PC-3 (cell line): ENCODE measurements at regions not wholly inside any gene's neighbourhood (a gene's known extent, or its start where the extent isn't known, plus 50 kb on each side); places are given as distances from the start of the nearest gene placed in this dataset.

Experiments used
- EZH2phosphoT487 ChIP-seq: fragments of 300-600 bp; sonication (generic); IDR thresholded peaks from 2 replicates; pipeline ENCODE4 v1.6.1; 2018; ENCODE audit warnings: mild to moderate bottlenecking, antibody characterized with exemption, low read length, borderline replicate concordance
- TF ChIP-seq, protein P1 (sequence below): fragments of 300-600 bp; sonication (generic); conservative IDR thresholded peaks from 2 replicates; pipeline ENCODE4 v1.5.1; 2017; ENCODE audit warnings: antibody characterized with exemption, low read depth, mild to moderate bottlenecking, low read length

DNA sequence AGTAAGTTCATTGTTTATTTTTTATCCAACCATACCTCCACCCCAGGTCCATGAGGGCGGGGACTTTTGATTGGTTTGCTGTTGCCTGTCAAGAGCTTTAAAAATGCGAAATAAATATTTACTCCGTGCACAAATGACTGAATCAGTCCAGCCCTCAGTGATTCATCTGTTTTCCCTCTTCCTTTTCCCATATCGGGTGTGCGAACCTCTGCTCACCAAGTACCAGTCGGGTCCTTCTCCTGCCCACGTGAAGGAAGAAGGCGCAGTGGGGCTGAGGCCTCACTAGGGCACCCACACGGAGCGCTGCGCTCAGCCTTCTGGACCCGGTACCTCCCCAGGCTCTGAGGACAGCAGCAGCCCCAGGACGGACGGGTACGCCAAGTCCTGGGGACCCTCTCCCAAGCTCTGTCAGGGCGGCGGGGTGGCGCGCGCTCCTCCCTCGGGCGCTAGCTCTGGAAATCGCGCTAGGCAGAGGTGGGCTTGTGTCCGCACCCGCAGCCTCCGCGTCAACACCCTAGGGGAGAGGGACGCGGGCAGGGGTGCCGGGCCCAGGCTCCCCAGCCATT lies 70.5 kb upstream of the EPHB3 start:
- TF ChIP-seq, protein P1, sequence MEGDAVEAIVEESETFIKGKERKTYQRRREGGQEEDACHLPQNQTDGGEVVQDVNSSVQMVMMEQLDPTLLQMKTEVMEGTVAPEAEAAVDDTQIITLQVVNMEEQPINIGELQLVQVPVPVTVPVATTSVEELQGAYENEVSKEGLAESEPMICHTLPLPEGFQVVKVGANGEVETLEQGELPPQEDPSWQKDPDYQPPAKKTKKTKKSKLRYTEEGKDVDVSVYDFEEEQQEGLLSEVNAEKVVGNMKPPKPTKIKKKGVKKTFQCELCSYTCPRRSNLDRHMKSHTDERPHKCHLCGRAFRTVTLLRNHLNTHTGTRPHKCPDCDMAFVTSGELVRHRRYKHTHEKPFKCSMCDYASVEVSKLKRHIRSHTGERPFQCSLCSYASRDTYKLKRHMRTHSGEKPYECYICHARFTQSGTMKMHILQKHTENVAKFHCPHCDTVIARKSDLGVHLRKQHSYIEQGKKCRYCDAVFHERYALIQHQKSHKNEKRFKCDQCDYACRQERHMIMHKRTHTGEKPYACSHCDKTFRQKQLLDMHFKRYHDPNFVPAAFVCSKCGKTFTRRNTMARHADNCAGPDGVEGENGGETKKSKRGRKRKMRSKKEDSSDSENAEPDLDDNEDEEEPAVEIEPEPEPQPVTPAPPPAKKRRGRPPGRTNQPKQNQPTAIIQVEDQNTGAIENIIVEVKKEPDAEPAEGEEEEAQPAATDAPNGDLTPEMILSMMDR, result peak; percentile 44; the same call in 1 of the 2 replicates
- TF ChIP-seq EZH2phosphoT487, result no peak
